ENCODE measurements at regions not wholly inside any gene's neighbourhood (a gene's known extent, or its start where the extent isn't known, plus 50 kb on each side); places are given as distances from the start of the nearest gene placed in this dataset.

- no peak overlapping the region for H3K4me2 ChIP-seq (ENCODE audit: low read length)
- no peak for TF ChIP-seq EZH2phosphoT487 (IDR thresholded peaks at IDR 0.05; ENCODE audit: borderline replicate concordance, low read depth, low read length)
- no peak for TF ChIP-seq CTCF (conservative IDR thresholded peaks at IDR 0.05; ENCODE audit: low read length)
- no peak overlapping the region for H2AFZ ChIP-seq (ENCODE audit: low read length)
- H3K4me1 ChIP-seq (ENCODE audit: insufficient read depth, low read length, poor library complexity, severe bottlenecking): peaks cover 4% of the 10 kb centered on the region
- H3K9me3 ChIP-seq (ENCODE audit: low read length): no peaks in the 10 kb centered on the region
- DNase-seq (ENCODE audit: low spot score): peak; percentile 5
- no TSS peak for BruUV-seq (replicated peaks)
- CTCF ChIA-PET (ENCODE audit: unreplicated experiment): no interaction called here
- H4K20me1 ChIP-seq (ENCODE audit: insufficient read depth, low read length): no peaks in the 10 kb centered on the region
- no peaks in the 10 kb centered on the region for H3K79me2 ChIP-seq (ENCODE audit: insufficient read depth, low read depth, low read length)
- H3K9me2 ChIP-seq (ENCODE audit: insufficient read depth, low read length): no peaks in the 10 kb centered on the region
- POLR2A ChIA-PET: no interaction called here
- intact Hi-C loops (cut with micrococcal nuclease; ENCODE audit: unreplicated experiment): no loop called here
- H3K4me3 ChIP-seq (ENCODE audit: low read depth, low read length, poor library complexity, severe bottlenecking): no peak overlapping the region
- H3K27ac ChIP-seq (ENCODE audit: low read depth, low read length, poor library complexity, severe bottlenecking): no peak overlapping the region
- H3K36me3 ChIP-seq (ENCODE audit: insufficient read depth, low read length): no peaks in the 10 kb centered on the region
Observed at GRCh38 chr12:38123566-38124246, 192.9 kb upstream of the ALG10B start.

- Histone ChIP-seq H3K36me3 (ENCODE audit: insufficient read depth, low read length) (no peaks in the 10 kb centered on the region), H3K4me3 (ENCODE audit: low read depth, low read length, poor library complexity, severe bottlenecking) (no peak overlapping the region), H3K27ac (ENCODE audit: low read depth, low read length, poor library complexity, severe bottlenecking) (no peak overlapping the region), H4K20me1 (ENCODE audit: insufficient read depth, low read length) (no peaks in the 10 kb centered on the region), H2AFZ (ENCODE audit: low read length) (no peak overlapping the region), H3K79me2 (ENCODE audit: insufficient read depth, low read depth, low read length) (no peaks in the 10 kb centered on the region), H3K9me3 (ENCODE audit: low read length) (no peaks in the 10 kb centered on the region), H3K4me2 (ENCODE audit: low read length) (no peak overlapping the region), H3K9me2 (ENCODE audit: insufficient read depth, low read length) (no peaks in the 10 kb centered on the region), H3K4me1 (ENCODE audit: insufficient read depth, low read length, poor library complexity, severe bottlenecking) (peaks cover 4% of the 10 kb centered on the region)
- POLR2A ChIA-PET: no interaction called here
- TF ChIP-seq EZH2phosphoT487 (IDR thresholded peaks at IDR 0.05; ENCODE audit: borderline replicate concordance, low read depth, low read length) (no peak), CTCF (conservative IDR thresholded peaks at IDR 0.05; ENCODE audit: low read length) (no peak)
- no TSS peak for BruUV-seq (replicated peaks)
- intact Hi-C loops (cut with micrococcal nuclease; ENCODE audit: unreplicated experiment): no loop called here
- no peak for DNase-seq (ENCODE audit: low spot score)
- CTCF ChIA-PET (ENCODE audit: unreplicated experiment): no interaction called here
Observed at GRCh38 chr12:38124247-38125012, 192.1 kb upstream of the ALG10B start.

- CTCF ChIA-PET (ENCODE audit: unreplicated experiment): no interaction called here
Observed at GRCh38 chr12:38132139-38132538, 184.4 kb upstream of the ALG10B start.

More at GRCh38 chr12:38132139-38132538, 184.4 kb upstream of the ALG10B start:
- Histone ChIP-seq H3K4me3 (ENCODE audit: low read depth, low read length, poor library complexity, severe bottlenecking) (no peak overlapping the region), H3K4me2 (ENCODE audit: low read length) (no peak overlapping the region), H3K4me1 (ENCODE audit: insufficient read depth, low read length, poor library complexity, severe bottlenecking) (no peaks in the 10 kb centered on the region), H3K27ac (ENCODE audit: low read depth, low read length, poor library complexity, severe bottlenecking) (no peak overlapping the region), H2AFZ (ENCODE audit: low read length) (no peak overlapping the region), H3K79me2 (ENCODE audit: insufficient read depth, low read depth, low read length) (no peaks in the 10 kb centered on the region), H3K9me2 (ENCODE audit: insufficient read depth, low read length) (no peaks in the 10 kb centered on the region), H4K20me1 (ENCODE audit: insufficient read depth, low read length) (no peaks in the 10 kb centered on the region), H3K36me3 (ENCODE audit: insufficient read depth, low read length) (no peaks in the 10 kb centered on the region), H3K9me3 (ENCODE audit: low read length) (no peaks in the 10 kb centered on the region)
- no peak for DNase-seq (ENCODE audit: low spot score)
- intact Hi-C loops (cut with micrococcal nuclease; ENCODE audit: unreplicated experiment): loop anchor here (10.0 kb wide), 1 partner anchor 1143 kb away; no protein-coding TSS in a partner anchor
- POLR2A ChIA-PET: interaction anchor here (0.7 kb wide), 1 partner anchor 16 kb away, joined by 4 read pairs; no protein-coding TSS in a partner anchor
- no peak for TF ChIP-seq EZH2phosphoT487 (IDR thresholded peaks at IDR 0.05; ENCODE audit: borderline replicate concordance, low read depth, low read length)
- TF ChIP-seq CTCF (conservative IDR thresholded peaks at IDR 0.05; ENCODE audit: low read length): no peak
- no TSS peak for BruUV-seq (replicated peaks)
